Ovary (tissue), 7 donors: ENCODE measurements at regions not wholly inside any gene's neighbourhood (a gene's known extent, or its start where the extent isn't known, plus 50 kb on each side); places are given as distances from the start of the nearest gene placed in this dataset.

Source experiments
- DNase-seq, 5 donors: peaks; one replicate each; pipeline ENCODE4 v3.0.0-alpha.2; 2019 to 2020
- H3K27ac ChIP-seq, 2 donors: fragments of 200-600 bp; one replicate each; pipeline versions ENCODE4 v1.5.1 to v1.8.0; 2019 to 2022
- H3K27me3 ChIP-seq: fragments of 200-600 bp; one replicate; pipeline ENCODE4 v1.8.0; 2022
- H3K36me3 ChIP-seq: fragments of 200-600 bp; sonication (generic); one replicate; pipeline ENCODE4 v1.5.1; 2019
- H3K4me1 ChIP-seq: one replicate; pipeline ENCODE4 v1.8.1; 2013; ENCODE audit warnings: mild to moderate bottlenecking, moderate library complexity; ENCODE audit not compliant: insufficient read depth
- H3K4me3 ChIP-seq: fragments of 200-600 bp; sonication (generic); one replicate; pipeline ENCODE4 v1.5.1; 2017
- H3K9me3 ChIP-seq, 2 donors: fragments of 200-600 bp in 1 of 2; sonication (generic) in 1 of 2; one replicate each; pipeline versions ENCODE4 v1.5.1 to v1.8.1; 2013 to 2019; ENCODE audit warnings: mild to moderate bottlenecking in 1 of 2, moderate library complexity in 1 of 2
- EP300 ChIP-seq: sonication (generic); formaldehyde crosslinking; IDR thresholded peaks from one replicate; pipeline ENCODE4 v1.6.1; 2017; ENCODE audit warnings: antibody characterized with exemption
- POLR2A ChIP-seq: fragments of 450-650 bp; IDR thresholded peaks from one replicate; pipeline ENCODE4 v1.6.1; 2017; ENCODE audit warnings: antibody characterized with exemption, mild to moderate bottlenecking, moderate library complexity
- WGBS, 3 donors: extraction: QIAGEN DNeasy Blood & Tissue Kit in 1 of 3; methylation state at CpG; one replicate each; pipeline versions ENCODE4 v1.1.5 to v1.1.7; 2013 to 2017; 5-methylcytosine and 5-hydroxymethylcytosine counted together
- intact Hi-C, 4 donors: fragments of 100-400 bp; cut with DNase I; formaldehyde crosslinking; loops; one replicate each; pipeline versions ENCODE4 v1.11.0 to v1.15.1; 2022 to 2023
- TF ChIP-seq, protein P1 (sequence below), 3 donors: fragments of 450-650 bp in 2 of 3; fragments of 200-600 bp in 1 of 3; IDR thresholded peaks; one replicate each; pipeline versions ENCODE4 v1.5.1 to v1.8.0; 2016 to 2022; ENCODE audit warnings: antibody characterized with exemption in 3 of 3, mild to moderate bottlenecking in 1 of 3
- donor health status: DM: no; HTN: no; CAD: no; lungs with moderate emphysema.
- donor health status: DM: no; HTN: no; CAD: no.
- donor health status: Bipolar disorder and iron deficiency.
- donor health status: DM: no; HTN: no; CAD: no.
- donor health status: DM: yes; HTN: yes; CAD: no.

DNA sequence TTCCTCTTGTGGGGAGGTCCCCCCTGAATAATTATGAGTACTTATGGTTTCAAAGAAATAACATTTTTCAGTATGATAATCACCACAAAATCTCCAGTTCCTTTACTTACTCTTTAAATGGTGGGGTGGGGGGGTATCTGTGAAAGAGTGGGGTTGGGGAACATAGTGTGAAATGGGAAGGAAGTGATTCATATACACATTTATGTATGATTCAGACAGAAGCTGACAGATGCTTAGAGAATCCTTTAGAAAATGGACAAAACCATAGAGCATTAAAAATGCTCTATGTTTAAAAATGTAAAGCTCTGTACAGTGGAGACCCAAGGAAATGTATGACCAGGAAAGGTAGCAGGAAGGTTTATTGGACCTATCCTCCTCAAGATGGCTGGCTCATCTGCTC, 267.5 kb upstream of the GRIA1 start:
- H3K9me3 ChIP-seq, result no peaks in the 10 kb centered on the region
- no peak for TF ChIP-seq EP300
- no peak for TF ChIP-seq POLR2A
- TF ChIP-seq, protein P1, sequence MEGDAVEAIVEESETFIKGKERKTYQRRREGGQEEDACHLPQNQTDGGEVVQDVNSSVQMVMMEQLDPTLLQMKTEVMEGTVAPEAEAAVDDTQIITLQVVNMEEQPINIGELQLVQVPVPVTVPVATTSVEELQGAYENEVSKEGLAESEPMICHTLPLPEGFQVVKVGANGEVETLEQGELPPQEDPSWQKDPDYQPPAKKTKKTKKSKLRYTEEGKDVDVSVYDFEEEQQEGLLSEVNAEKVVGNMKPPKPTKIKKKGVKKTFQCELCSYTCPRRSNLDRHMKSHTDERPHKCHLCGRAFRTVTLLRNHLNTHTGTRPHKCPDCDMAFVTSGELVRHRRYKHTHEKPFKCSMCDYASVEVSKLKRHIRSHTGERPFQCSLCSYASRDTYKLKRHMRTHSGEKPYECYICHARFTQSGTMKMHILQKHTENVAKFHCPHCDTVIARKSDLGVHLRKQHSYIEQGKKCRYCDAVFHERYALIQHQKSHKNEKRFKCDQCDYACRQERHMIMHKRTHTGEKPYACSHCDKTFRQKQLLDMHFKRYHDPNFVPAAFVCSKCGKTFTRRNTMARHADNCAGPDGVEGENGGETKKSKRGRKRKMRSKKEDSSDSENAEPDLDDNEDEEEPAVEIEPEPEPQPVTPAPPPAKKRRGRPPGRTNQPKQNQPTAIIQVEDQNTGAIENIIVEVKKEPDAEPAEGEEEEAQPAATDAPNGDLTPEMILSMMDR (IDR thresholded peaks at IDR 0.05), result no peak
- H3K36me3 ChIP-seq, result no peaks in the 10 kb centered on the region
- no peak overlapping the region for H3K27ac ChIP-seq
- DNase-seq, result no peak
- H3K27me3 ChIP-seq, result no peaks in the 10 kb centered on the region
- no peaks in the 10 kb centered on the region for H3K4me1 ChIP-seq
- H3K4me3 ChIP-seq, result no peak overlapping the region
- intact Hi-C loops, result no loop called here

DNA sequence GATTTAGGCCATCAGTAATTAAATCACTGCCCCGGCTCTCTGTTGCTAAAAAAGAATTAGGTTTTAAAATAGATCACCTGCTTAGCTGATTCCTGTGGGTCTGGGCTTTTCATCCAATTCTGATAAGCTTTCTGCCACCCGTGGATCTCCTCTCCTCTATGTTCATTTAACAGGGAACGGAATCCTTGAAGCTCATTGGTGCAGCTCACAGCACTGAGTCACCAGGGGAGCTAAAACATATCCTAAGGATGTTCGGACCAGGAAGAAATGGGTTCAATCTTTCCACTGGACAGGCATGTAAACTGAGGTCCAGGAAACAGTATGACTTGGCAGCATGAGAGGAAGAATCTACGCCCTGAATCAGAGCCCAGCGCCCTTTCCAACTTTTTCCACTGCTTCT, 267.1 kb upstream of the GRIA1 start:
- H3K4me1 ChIP-seq, result no peaks in the 10 kb centered on the region
- H3K9me3 ChIP-seq, result no peaks in the 10 kb centered on the region
- no peak overlapping the region for H3K4me3 ChIP-seq
- H3K27me3 ChIP-seq, result no peaks in the 10 kb centered on the region
- intact Hi-C loops, result no loop called here
- no peak overlapping the region for H3K27ac ChIP-seq
- TF ChIP-seq, protein P1 (IDR thresholded peaks at IDR 0.05), result no peak
- no peak for TF ChIP-seq EP300
- no peak for TF ChIP-seq POLR2A
- H3K36me3 ChIP-seq, result no peaks in the 10 kb centered on the region
- no peak for DNase-seq
- whole genome bisulfite sequencing, 3 donors, result 69 to 91% (median 78%) methylated on average over 6 of the region's 6 CpGs

DNA sequence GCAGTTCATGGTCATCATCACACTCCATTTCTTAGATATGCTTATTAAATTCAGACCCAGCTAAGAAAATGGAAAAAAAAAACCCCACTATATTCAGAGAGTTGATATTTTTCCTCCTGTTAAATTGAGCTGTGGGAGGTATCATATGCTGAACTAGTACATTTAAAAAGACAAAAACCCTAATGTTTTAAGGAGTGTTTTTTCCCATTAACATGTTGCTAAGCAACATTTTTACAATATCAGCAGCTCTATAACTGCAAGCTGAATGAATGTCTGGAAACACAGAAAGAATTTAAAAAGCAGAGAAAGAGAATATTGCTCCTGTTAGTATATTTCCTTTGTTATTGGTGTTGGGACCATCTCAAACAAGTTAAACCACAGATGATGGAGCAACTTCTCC, 265.8 kb upstream of the GRIA1 start:
- intact Hi-C loops, result no loop called here
- no peaks in the 10 kb centered on the region for H3K27me3 ChIP-seq
- no peak for DNase-seq
- TF ChIP-seq POLR2A, result no peak
- TF ChIP-seq, protein P1 (IDR thresholded peaks at IDR 0.05), result no peak
- TF ChIP-seq EP300, result no peak
- no peak overlapping the region for H3K4me3 ChIP-seq
- no peaks in the 10 kb centered on the region for H3K4me1 ChIP-seq
- H3K27ac ChIP-seq, result no peak overlapping the region
- no peaks in the 10 kb centered on the region for H3K9me3 ChIP-seq
- no peaks in the 10 kb centered on the region for H3K36me3 ChIP-seq

DNA sequence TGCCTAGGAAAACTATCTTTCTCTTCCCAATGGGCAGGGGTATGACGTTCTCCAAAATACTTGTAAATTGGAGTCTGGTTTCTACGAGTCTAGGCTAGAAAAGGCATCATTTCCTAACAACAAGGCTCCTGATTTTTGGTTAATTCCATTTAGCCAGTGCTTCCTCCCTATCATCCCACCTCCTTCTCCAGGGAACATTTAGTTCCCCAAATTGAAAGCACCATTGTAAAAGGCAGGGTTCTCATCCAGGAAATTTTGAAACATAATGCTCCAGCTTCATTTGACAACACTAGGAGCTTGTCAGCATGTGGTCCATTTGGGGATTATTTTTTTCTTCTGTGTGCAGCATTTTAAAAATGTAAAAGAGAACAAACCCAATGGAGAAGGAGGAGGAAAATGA, 256.5 kb upstream of the GRIA1 start:
- Histone ChIP-seq H3K27ac (no peak overlapping the region), H3K9me3 (no peaks in the 10 kb centered on the region), H3K4me3 (no peak overlapping the region), H3K4me1 (no peaks in the 10 kb centered on the region), H3K36me3 (no peaks in the 10 kb centered on the region), H3K27me3 (no peaks in the 10 kb centered on the region)
- 70 to 78% (median 73%) methylated on average over 2 of the region's 2 CpGs for WGBS, 3 donors
- no peak for DNase-seq
- intact Hi-C loops, result no loop called here
- no peak for TF ChIP-seq EP300
- no peak for TF ChIP-seq POLR2A
- TF ChIP-seq, protein P1 (IDR thresholded peaks at IDR 0.05), result no peak

DNA sequence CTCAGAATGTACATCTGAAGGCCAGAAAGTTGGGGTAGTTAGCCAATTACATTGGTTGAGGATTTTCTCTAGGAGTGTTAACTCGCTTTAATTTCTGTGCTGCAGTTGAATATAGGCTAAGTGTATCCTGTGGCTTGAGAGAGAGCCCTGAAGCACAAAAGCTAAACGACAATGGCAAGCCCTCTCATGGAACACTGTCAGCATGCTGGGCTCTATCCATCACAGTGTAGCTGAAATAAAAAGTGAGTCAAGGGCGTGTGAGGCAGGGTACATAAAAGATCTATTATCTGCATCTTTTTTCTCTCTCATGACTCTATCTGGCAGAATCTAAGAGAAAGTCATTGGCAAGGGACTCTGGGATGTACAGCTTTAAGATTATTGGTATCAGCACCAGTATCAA, 254.2 kb upstream of the GRIA1 start:
- TF ChIP-seq, protein P1 (IDR thresholded peaks at IDR 0.05), result no peak
- TF ChIP-seq POLR2A (no peak), EP300 (no peak)

More for the DNA sequence above, 254.2 kb upstream of the GRIA1 start:
- H3K4me3 ChIP-seq, result no peak overlapping the region
- intact Hi-C loops, result no loop called here
- 55 to 75% (median 60%) methylated on average over 3 of the region's 3 CpGs for WGBS, 3 donors
- H3K9me3 ChIP-seq, result no peaks in the 10 kb centered on the region
- no peaks in the 10 kb centered on the region for H3K27me3 ChIP-seq
- H3K27ac ChIP-seq, result no peak overlapping the region
- no peak for DNase-seq
- H3K4me1 ChIP-seq, result no peaks in the 10 kb centered on the region
- H3K36me3 ChIP-seq, result no peaks in the 10 kb centered on the region
